SW480 (cell line): ENCODE measurements at regions not wholly inside any gene's neighbourhood (a gene's known extent, or its start where the extent isn't known, plus 50 kb on each side); places are given as distances from the start of the nearest gene placed in this dataset.

ENCODE experiments used
- DNase-seq: peaks from one replicate; pipeline ENCODE4 v3.0.0-alpha.2; 2016; ENCODE audit warnings: low spot score

- DNase-seq, result no peak
These were observed 347.9 kb downstream of the LTN1 start for GRCh38 chr21:28644762-28645161.

DNA sequence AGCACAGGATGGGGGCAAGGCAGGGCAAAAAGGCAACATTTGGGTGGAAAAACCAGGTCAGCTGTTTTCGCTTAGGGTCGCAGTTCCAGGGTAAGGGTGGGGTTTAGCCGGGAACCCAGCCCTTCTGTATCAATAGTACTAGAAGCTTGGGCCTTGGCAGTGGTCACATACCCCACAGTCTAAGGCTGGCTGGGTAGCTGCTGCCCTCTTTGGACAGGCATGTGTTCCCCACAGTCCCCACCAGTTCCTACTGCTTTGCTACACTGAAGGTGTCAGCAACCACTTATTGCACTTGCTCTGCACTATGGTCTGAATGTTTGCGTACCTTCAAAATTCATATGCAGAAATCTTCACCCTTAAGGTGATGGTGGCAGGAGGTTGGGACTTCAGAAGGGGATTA is 349.8 kb downstream of the LTN1 start:
- no peak for DNase-seq

DNA sequence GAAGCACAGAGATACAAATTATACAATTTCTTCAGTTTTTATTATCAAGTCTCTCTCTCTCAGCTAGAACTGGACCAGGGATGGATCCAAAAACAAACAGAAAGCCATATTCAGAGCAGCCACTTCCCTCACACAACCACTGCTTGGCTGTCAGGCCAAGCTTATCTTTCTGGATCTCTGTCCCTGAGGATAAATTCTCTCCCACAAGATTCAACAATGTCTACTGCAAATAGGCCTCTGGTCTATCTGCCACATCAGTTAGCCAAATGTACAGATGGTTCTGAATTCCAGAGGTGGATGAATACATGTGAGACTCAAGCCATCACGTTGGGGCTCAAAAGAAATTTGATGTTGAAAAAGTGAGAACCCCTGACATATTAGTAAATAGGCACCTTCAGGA is 350.9 kb downstream of the LTN1 start:
- no peak for DNase-seq

DNA sequence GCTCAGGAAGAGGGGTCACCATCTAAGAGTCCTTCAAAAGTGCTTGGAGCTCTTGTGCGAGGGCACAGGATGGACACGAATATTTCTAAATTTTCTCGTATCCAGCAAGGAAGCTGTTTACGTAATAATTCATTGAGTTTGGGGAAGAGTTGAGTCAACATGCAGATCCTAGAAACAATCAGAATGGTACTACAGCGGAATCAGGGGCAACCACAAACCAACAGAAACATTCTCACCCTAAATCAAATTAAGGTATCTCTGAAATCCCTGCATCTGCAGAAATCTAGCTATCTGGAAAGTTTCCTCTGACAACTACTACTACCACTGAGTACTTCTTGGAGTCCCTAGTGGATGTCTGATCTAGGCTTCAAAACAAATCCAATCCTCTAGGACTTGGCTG is 352.4 kb downstream of the LTN1 start:
- no peak for DNase-seq

- no peak for DNase-seq
These were observed 352.9 kb downstream of the LTN1 start for GRCh38 chr21:28639737-28640136.

GRCh38 chr21:28636752-28637691 is 355.7 kb downstream of the LTN1 start:
- DNase-seq, result peak; percentile 14

DNA sequence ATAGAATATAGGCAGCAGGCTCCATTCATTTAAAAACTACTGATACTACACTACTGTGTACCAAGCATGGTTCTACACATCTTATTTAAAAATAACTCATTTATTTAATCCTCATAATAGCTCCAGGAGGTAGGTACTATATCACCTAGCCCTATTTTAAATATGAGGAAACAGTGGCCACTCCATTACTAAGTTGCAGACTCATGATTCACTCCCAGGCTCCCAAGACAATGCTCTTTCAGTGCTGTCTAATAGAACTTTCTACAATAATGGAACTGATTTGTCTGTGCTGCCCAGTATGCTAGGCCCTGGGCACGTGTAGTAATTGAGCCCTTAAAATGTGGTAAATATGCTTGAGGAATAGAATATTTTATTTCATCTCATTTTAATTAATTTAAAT is 357.1 kb downstream of the LTN1 start:
- DNase-seq, result no peak

- no peak for DNase-seq
These were observed 358.7 kb downstream of the LTN1 start for GRCh38 chr21:28633839-28634555.

DNA sequence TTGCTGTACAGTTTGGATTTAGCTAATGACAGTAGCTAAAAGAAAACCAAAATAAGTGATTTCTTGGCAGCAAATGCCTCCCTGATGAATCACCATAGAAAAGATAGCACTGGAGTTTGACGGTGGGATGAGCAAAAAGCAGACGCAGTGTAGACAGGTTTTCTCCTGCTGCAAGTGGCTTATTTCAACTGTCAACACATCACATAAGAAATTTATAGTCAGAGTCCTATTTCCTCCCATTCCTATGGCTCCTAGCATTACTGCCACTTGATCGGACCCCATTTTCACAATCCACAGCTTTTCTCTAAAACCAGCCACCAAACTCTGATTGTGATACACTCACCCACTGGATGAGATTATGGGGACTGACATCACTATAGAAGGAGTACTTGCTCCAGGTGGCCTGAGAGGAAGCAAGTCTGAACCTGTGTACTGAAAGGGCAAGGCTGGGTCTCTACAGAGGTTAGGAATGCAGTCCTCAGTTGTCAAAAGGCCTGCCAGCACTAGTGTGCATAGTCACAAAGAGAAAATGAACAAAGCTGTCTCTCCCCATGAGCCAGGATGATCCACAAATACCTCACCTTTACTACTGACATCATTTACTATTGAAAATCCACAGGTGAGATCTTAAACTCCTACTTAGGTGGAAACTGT is 359.8 kb downstream of the LTN1 start:
- no peak for DNase-seq

GRCh38 chr21:28627691-28628090 is 365.0 kb downstream of the LTN1 start:
- no peak for DNase-seq

DNA sequence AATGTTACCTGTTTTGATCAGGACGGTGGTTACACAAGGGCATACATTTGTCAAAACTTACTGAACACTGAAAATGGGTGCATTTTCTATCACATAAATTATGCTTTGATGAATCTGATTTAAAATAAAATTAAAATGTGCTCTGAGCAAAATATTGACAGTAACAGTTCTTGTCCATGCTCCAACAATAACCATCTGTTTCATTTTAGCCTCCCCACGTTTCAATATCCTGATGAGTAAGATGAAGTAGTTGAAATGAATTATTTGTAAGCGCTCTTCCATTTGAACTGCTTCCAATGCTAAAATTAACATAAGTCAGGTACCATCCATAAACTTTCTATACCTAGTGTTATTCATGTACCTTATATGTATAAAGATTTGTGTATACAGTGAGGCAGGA is 365.4 kb downstream of the LTN1 start:
- DNase-seq, result no peak

DNA sequence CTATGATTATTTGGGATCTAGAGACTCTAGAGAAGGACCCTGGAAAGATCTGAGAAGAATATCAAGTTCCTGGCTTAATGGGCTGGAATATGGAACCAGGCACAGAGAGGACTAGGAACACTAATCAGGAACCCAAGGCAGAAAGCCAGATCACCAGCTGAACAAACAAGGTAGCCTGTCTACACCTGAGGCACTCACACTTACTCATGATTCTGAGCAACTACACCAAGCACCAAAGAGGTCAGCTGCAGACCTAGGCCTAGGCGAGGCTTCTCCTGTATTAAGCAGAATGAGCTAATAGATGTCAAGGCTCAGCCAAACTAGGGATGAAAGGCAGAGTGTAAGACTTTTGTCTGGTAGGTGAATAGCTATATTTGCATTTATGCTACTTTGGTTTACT is 368.1 kb downstream of the LTN1 start:
- no peak for DNase-seq

DNA sequence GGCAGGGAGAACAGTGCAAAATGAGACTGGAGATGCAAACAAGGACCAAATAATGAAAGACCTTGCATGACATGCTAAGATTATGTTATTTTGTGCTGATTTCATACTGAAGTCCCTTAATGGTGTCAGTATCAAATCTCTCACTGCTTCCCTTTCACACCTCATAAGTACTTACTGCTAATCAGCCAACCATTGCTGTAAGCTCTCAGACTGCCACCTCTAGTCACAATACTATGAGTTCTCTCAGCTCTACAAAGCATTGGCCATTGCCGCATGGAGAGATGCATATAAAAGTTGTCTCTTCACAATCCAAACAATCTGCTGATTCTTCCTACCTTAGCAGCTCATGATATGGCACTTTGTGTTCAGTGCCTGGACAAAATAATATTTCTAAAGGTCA is 375.4 kb downstream of the LTN1 start:
- DNase-seq, result no peak

GRCh38 chr21:28615276-28615675 is 377.4 kb downstream of the LTN1 start:
- no peak for DNase-seq

- no peak for DNase-seq
These were observed 377.9 kb downstream of the LTN1 start for GRCh38 chr21:28614791-28615190.

GRCh38 chr21:28608646-28609045 is 384.0 kb downstream of the LTN1 start:
- peak; percentile 17 for DNase-seq

GRCh38 chr21:28607545-28607944 is 385.1 kb downstream of the LTN1 start:
- no peak for DNase-seq

GRCh38 chr21:28604946-28605537 is 387.6 kb downstream of the LTN1 start:
- no peak for DNase-seq

DNA sequence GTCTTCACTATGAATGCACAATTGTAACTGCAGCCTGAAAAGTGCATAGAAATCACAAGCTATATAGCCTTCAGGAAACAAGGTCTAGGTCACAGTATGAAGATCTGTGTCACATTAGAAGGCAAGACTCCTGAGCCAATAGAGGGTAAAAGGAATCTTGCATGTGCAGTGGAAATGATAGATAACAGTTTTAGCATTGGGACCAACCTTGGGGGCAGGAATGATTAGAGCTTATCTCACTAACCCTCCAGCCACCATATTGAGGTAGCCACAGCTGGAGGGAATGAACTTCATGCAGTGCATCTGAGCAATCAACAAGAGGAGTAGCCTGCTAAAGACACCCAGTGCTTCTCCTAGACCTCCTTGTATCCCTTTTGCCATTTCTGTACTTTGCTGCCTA is 390.1 kb downstream of the LTN1 start:
- DNase-seq, result no peak

DNA sequence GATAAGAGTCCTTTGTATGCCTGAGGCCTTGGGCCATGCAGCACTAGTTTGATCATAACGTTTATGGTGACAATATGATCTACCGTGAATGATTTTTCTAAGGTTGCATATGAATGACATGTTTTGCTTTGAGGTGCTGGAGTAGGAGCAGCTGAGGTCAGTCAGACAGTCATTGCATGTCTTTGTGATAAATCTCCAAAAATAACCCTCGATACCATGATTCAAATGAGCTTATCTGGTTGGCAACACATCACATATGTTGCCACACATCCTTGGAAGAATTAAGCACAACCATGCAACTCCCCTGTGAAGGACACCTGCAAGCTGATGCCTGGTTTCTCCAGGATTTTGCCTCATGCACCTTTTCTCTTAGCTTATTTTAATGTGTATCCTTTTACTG is 394.5 kb downstream of the LTN1 start:
- DNase-seq, result no peak

DNA sequence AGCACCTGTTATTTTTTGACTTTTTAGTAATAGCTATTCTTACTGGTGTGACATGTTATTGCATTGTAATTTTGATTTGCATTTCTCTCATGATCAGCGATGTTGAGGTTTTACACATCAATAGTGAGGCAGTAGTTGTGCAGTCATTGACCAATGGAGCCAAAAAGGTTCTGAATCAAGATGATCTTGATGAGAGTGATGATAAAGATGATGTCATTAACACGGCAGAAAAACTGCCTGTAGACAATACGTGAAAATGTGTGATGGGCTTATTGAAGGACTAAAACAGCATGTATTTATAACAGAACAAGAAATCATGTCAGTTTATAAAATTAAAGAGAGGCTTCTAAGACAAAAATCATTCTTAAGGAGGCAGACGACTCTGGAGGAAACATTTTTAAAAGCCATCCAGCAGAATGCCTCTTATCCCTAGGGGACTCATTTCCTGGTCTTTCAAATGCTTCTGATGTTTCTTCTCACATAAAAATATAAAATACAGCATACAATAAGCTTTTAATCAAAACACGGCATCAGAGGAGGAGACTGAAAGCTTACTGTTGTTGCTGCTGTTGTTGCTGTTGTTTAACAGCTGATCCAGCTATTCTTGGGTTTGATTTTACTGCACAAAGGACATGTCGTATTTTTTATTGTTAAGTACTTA is 400.3 kb downstream of the LTN1 start:
- no peak for DNase-seq

DNA sequence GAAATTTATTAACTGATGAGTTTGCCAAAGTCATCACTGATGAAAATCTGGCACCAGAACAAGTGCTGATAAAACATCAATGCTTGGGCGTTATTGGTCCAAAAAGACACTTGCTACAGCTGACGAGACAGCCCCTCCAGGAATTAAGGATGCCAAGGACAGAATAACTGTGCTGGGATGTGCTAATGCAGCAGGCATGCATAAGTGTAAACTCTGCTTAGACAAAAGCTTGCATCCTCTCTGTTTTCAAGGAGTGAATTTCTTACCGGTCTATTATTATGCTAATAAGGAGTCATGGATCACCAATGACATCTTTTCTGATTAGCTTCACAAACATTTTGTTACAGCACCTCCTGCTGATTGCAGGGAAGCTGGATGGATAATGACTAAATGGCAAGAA is 402.0 kb downstream of the LTN1 start:
- DNase-seq, result no peak
